HEK293 (cell line): ENCODE measurements at regions not wholly inside any gene's neighbourhood (a gene's known extent, or its start where the extent isn't known, plus 50 kb on each side); places are given as distances from the start of the nearest gene placed in this dataset.

Experiments used
- PBX3 ChIP-seq: sonication (generic); formaldehyde crosslinking; IDR thresholded peaks from 2 replicates; pipeline ENCODE4 v1.8.1; 2022; ENCODE audit warnings: mild to moderate bottlenecking, moderate library complexity, missing genetic modification reagents
- PRDM10 ChIP-seq: fragments of 450-650 bp; formaldehyde crosslinking; IDR thresholded peaks from 2 replicates; pipeline ENCODE4 v1.5.1; 2016; ENCODE audit warnings: missing biosample characterization, missing genetic modification characterization
- SETDB1 ChIP-seq: IDR thresholded peaks from one replicate; pipeline ENCODE4 v1.6.1; 2017; ENCODE audit warnings: mild to moderate bottlenecking, low read length, moderate library complexity, mixed read lengths; ENCODE audit not compliant: insufficient read length
- ZBTB20 ChIP-seq: fragments of 450-650 bp; formaldehyde crosslinking; IDR thresholded peaks from 2 replicates; pipeline ENCODE4 v1.5.1; 2016; ENCODE audit warnings: missing biosample characterization, missing genetic modification characterization
- ZBTB26 ChIP-seq: fragments of 450-650 bp; formaldehyde crosslinking; optimal IDR thresholded peaks from 2 replicates; pipeline ENCODE3; 2016; ENCODE audit warnings: missing biosample characterization, mild to moderate bottlenecking, missing genetic modification characterization
- ZFP3 ChIP-seq: fragments of 450-650 bp; formaldehyde crosslinking; IDR thresholded peaks from 2 replicates; pipeline ENCODE4 v1.5.1; 2016; ENCODE audit warnings: low read depth, missing biosample characterization, missing genetic modification characterization
- ZNF121 ChIP-seq: fragments of 450-650 bp; formaldehyde crosslinking; IDR thresholded peaks from 2 replicates; pipeline ENCODE4 v1.5.1; 2016; ENCODE audit warnings: missing biosample characterization, missing genetic modification characterization
- ZNF184 ChIP-seq: fragments of 450-650 bp; IDR thresholded peaks from 2 replicates; pipeline ENCODE4 v1.5.1; 2018; ENCODE audit warnings: missing biosample characterization, mild to moderate bottlenecking, missing genetic modification characterization
- ZNF274 ChIP-seq, 2 experiments: fragments of 200-500 bp in 1 of 2; fragments of 450-650 bp in 1 of 2; sonication (Bioruptor generic) in 1 of 2; formaldehyde crosslinking in 1 of 2; IDR thresholded peaks; 2 replicates each; pipeline versions ENCODE4 v1.5.1 to v1.6.1; 2014 to 2016; ENCODE audit warnings: borderline replicate concordance in 1 of 2, inconsistent platforms in 1 of 2, low read length in 1 of 2, missing biosample characterization in 1 of 2, missing genetic modification characterization in 1 of 2
- ZNF335 ChIP-seq: fragments of 450-650 bp; formaldehyde crosslinking; conservative IDR thresholded peaks from 2 replicates; pipeline ENCODE4 v1.5.1; 2016; ENCODE audit warnings: missing biosample characterization, missing genetic modification characterization
- ZNF354C ChIP-seq: fragments of 450-650 bp; formaldehyde crosslinking; IDR thresholded peaks from 2 replicates; pipeline ENCODE4 v1.5.1; 2016; ENCODE audit warnings: missing biosample characterization, missing genetic modification characterization, low read depth, borderline replicate concordance
- TF ChIP-seq, protein P1 (sequence below): fragments of 450-650 bp; formaldehyde crosslinking; IDR thresholded peaks from 2 replicates; pipeline ENCODE4 v1.5.1; 2016; ENCODE audit warnings: missing biosample characterization, missing genetic modification characterization

GRCh38 chr1:5318143-5318816 is 663.9 kb downstream of the AJAP1 start:
- TF ChIP-seq ZBTB20 (tag by site-specific recombination), result no peak
- TF ChIP-seq ZNF354C (tag by site-specific recombination), result no peak
- no peak for TF ChIP-seq PRDM10 (tag by site-specific recombination)
- TF ChIP-seq, protein P1, sequence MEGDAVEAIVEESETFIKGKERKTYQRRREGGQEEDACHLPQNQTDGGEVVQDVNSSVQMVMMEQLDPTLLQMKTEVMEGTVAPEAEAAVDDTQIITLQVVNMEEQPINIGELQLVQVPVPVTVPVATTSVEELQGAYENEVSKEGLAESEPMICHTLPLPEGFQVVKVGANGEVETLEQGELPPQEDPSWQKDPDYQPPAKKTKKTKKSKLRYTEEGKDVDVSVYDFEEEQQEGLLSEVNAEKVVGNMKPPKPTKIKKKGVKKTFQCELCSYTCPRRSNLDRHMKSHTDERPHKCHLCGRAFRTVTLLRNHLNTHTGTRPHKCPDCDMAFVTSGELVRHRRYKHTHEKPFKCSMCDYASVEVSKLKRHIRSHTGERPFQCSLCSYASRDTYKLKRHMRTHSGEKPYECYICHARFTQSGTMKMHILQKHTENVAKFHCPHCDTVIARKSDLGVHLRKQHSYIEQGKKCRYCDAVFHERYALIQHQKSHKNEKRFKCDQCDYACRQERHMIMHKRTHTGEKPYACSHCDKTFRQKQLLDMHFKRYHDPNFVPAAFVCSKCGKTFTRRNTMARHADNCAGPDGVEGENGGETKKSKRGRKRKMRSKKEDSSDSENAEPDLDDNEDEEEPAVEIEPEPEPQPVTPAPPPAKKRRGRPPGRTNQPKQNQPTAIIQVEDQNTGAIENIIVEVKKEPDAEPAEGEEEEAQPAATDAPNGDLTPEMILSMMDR, result no peak
- no peak for TF ChIP-seq ZFP3 (tag by site-specific recombination)
- TF ChIP-seq ZNF274 (IDR thresholded peaks at IDR 0.05; ENCODE audit: low read length), result no peak
- TF ChIP-seq ZNF274 (tag by site-specific recombination; IDR thresholded peaks at IDR 0.05; ENCODE audit: borderline replicate concordance), result no peak
- TF ChIP-seq ZBTB26 (tag by site-specific recombination), result no peak
- TF ChIP-seq ZNF121 (tag by site-specific recombination), result no peak
- no peak for TF ChIP-seq SETDB1
- TF ChIP-seq ZNF184 (tag by site-specific recombination), result no peak
- no peak for TF ChIP-seq ZNF335 (tag by site-specific recombination)
- no peak for TF ChIP-seq PBX3 (CRISPR knock-in tag)
